ENCODE measurements at regions not wholly inside any gene's neighbourhood (a gene's known extent, or its start where the extent isn't known, plus 50 kb on each side); places are given as distances from the start of the nearest gene placed in this dataset.

- DNase-seq (ENCODE audit: low spot score): no peak
- TF ChIP-seq CTCF (IDR thresholded peaks at IDR 0.05; ENCODE audit: extremely low read depth, missing control alignments): no peak
Measured at GRCh38 chr5:2403296-2403695, 348.2 kb downstream of the IRX2 start.

- TF ChIP-seq CTCF (IDR thresholded peaks at IDR 0.05; ENCODE audit: extremely low read depth, missing control alignments): no peak
- no peak for DNase-seq (ENCODE audit: low spot score)
Measured at GRCh38 chr5:2399804-2400203, 351.7 kb downstream of the IRX2 start.

GRCh38 chr5:2399096-2399495, 352.4 kb downstream of the IRX2 start:
- TF ChIP-seq CTCF (IDR thresholded peaks at IDR 0.05; ENCODE audit: extremely low read depth, missing control alignments): no peak
- DNase-seq (ENCODE audit: low spot score): no peak

- TF ChIP-seq CTCF (IDR thresholded peaks at IDR 0.05; ENCODE audit: extremely low read depth, missing control alignments): no peak
- DNase-seq (ENCODE audit: low spot score): no peak
Measured at GRCh38 chr5:2393556-2393955, 357.9 kb downstream of the IRX2 start.

GRCh38 chr5:2391566-2391965, 359.9 kb downstream of the IRX2 start:
- DNase-seq (ENCODE audit: low spot score): no peak
- no peak for TF ChIP-seq CTCF (IDR thresholded peaks at IDR 0.05; ENCODE audit: extremely low read depth, missing control alignments)

GRCh38 chr5:2391021-2391420, 360.5 kb downstream of the IRX2 start:
- DNase-seq (ENCODE audit: low spot score): no peak
- TF ChIP-seq CTCF (IDR thresholded peaks at IDR 0.05; ENCODE audit: extremely low read depth, missing control alignments): no peak

- TF ChIP-seq CTCF (IDR thresholded peaks at IDR 0.05; ENCODE audit: extremely low read depth, missing control alignments): no peak
Measured at GRCh38 chr5:2388571-2388970, 362.9 kb downstream of the IRX2 start.

More at GRCh38 chr5:2388571-2388970, 362.9 kb downstream of the IRX2 start:
- DNase-seq (ENCODE audit: low spot score): no peak

Measured in GM20000 (cell line).